Sigmoid colon (tissue), 3 donors: ENCODE measurements at regions not wholly inside any gene's neighbourhood (a gene's known extent, or its start where the extent isn't known, plus 50 kb on each side); places are given as distances from the start of the nearest gene placed in this dataset.

Experiments
- CTCF ChIP-seq, 4 experiments: fragments of 450-650 bp in 3 of 4; fragments of 200-600 bp in 1 of 4; IDR thresholded peaks; one replicate each; pipeline ENCODE4 v1.5.1; 2016 to 2019; ENCODE audit warnings: antibody characterized with exemption in 4 of 4, mild to moderate bottlenecking in 3 of 4, moderate library complexity in 2 of 4
- POLR2A ChIP-seq, 2 donors: fragments of 450-650 bp; IDR thresholded peaks; one replicate each; pipeline ENCODE4 v1.6.1; 2016; ENCODE audit warnings: antibody characterized with exemption in 2 of 2, mild to moderate bottlenecking in 2 of 2, moderate library complexity in 2 of 2

DNA sequence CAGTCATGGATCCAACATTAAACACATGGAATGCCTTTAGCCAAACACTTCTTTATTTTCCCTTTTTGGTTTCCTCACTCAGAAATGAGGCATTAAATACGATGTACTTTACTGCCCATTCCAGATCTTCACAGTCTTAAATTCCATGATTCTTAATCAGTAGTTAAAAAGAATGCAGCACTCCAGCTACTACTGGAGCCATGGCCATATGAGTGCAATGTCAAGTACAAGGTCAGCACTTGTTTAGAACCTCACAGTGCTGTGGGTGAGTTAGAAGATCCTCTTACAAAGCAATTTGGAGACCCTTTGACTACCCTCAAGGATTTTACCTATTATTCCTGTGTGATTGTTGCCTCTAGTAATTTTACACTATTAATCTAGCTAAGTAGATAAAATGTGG, 550.3 kb upstream of the LRRTM1 start:
- TF ChIP-seq POLR2A (IDR thresholded peaks at IDR 0.05) (no peak), CTCF (IDR thresholded peaks at IDR 0.05) (no peak)
